HepG2 (cell line): ENCODE measurements at regions not wholly inside any gene's neighbourhood (a gene's known extent, or its start where the extent isn't known, plus 50 kb on each side); places are given as distances from the start of the nearest gene placed in this dataset.
"Not testable (repeated sequence)": the region's sequence is repeated elsewhere in the genome, so short reads cannot be mapped to it uniquely, and the experiment has no call there.

Experiments
- ATF2 ChIP-seq: sonication (generic); formaldehyde crosslinking; IDR thresholded peaks from 2 replicates; pipeline ENCODE4 v1.4.0; 2020; ENCODE audit warnings: missing genetic modification reagents
- CBX2 ChIP-seq, 2 experiments: fragments of 200-600 bp in 1 of 2; sonication (generic); formaldehyde crosslinking in 1 of 2; IDR thresholded peaks; 2 replicates each; pipeline versions ENCODE4 v1.7.0 to v1.8.1; 2018 to 2022; ENCODE audit warnings: low read depth in 2 of 2, low read length in 1 of 2, mild to moderate bottlenecking in 1 of 2, missing genetic modification reagents in 1 of 2
- CTCF ChIP-seq: sonication (generic); formaldehyde crosslinking; IDR thresholded peaks from 2 replicates; pipeline ENCODE4 v1.5.0; 2020; ENCODE audit warnings: mild to moderate bottlenecking, missing genetic modification reagents, moderate library complexity
- ELF1 ChIP-seq: sonication (generic); formaldehyde crosslinking; IDR thresholded peaks from 2 replicates; pipeline ENCODE4 v1.4.0; 2020; ENCODE audit warnings: missing genetic modification reagents
- JUND ChIP-seq: sonication (generic); formaldehyde crosslinking; IDR thresholded peaks from 2 replicates; pipeline ENCODE4 v1.8.0; 2022; ENCODE audit warnings: mild to moderate bottlenecking, missing genetic modification reagents
- ZNF768 ChIP-seq: sonication (generic); formaldehyde crosslinking; IDR thresholded peaks from 2 replicates; pipeline ENCODE4 v1.4.0; 2020; ENCODE audit warnings: missing genetic modification reagents
- ZNF788 ChIP-seq: sonication (generic); formaldehyde crosslinking; IDR thresholded peaks from 2 replicates; pipeline ENCODE4 v1.5.0; 2020; ENCODE audit warnings: mild to moderate bottlenecking, missing genetic modification reagents, borderline replicate concordance
- TF ChIP-seq, protein P1 (sequence below): sonication (generic); formaldehyde crosslinking; IDR thresholded peaks from 2 replicates; pipeline ENCODE4 v1.5.0; 2020; ENCODE audit warnings: missing genetic modification reagents

DNA sequence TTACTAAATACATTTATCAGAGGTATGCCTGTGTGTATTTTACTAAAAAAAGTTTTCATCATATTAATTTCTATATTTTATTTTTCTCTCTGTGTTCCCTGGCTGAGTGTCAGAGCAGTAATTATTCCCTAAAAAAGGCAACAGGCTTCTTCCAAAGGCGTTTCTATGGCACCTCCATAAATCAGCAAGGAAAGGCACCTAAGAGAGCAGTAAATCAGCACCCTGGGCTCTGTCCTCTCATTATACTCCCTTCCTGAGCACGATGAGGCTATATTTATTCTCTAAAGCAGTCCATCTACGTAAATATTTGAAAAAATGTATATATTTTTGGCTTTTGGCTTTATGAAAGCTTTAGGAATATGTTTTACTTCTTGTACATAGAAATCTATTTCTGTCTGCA, 1408.6 kb downstream of the KHDRBS2 start:
- TF ChIP-seq CTCF (CRISPR knock-in tag); ZNF788; ATF2; ZNF768 (CRISPR knock-in tag); ELF1 (CRISPR knock-in tag); CBX2 (IDR thresholded peaks at IDR 0.05; ENCODE audit: low read depth, low read length); CBX2 (CRISPR knock-in tag; IDR thresholded peaks at IDR 0.05; ENCODE audit: low read depth); JUND (CRISPR knock-in tag): not testable (repeated sequence)
- TF ChIP-seq, protein P1, sequence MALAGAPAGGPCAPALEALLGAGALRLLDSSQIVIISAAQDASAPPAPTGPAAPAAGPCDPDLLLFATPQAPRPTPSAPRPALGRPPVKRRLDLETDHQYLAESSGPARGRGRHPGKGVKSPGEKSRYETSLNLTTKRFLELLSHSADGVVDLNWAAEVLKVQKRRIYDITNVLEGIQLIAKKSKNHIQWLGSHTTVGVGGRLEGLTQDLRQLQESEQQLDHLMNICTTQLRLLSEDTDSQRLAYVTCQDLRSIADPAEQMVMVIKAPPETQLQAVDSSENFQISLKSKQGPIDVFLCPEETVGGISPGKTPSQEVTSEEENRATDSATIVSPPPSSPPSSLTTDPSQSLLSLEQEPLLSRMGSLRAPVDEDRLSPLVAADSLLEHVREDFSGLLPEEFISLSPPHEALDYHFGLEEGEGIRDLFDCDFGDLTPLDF (CRISPR knock-in tag) = not testable (repeated sequence)
